Thyroid gland (tissue), 4 donors: ENCODE measurements at regions not wholly inside any gene's neighbourhood (a gene's known extent, or its start where the extent isn't known, plus 50 kb on each side); places are given as distances from the start of the nearest gene placed in this dataset.

Source experiments
- POLR2A ChIP-seq, 2 donors: fragments of 450-650 bp; IDR thresholded peaks; one replicate each; pipeline ENCODE4 v1.6.1; 2017; ENCODE audit warnings: antibody characterized with exemption in 2 of 2, mild to moderate bottlenecking in 2 of 2, moderate library complexity in 1 of 2
- TF ChIP-seq, protein P1 (sequence below), 6 experiments: fragments of 200-600 bp in 3 of 6; fragments of 450-650 bp in 3 of 6; sonication (generic) in 3 of 6; IDR thresholded peaks; one replicate each; pipeline ENCODE4 v1.5.1; 2016 to 2019; ENCODE audit warnings: antibody characterized with exemption in 6 of 6, mild to moderate bottlenecking in 2 of 6, inconsistent platforms in 1 of 6, moderate library complexity in 1 of 6

DNA sequence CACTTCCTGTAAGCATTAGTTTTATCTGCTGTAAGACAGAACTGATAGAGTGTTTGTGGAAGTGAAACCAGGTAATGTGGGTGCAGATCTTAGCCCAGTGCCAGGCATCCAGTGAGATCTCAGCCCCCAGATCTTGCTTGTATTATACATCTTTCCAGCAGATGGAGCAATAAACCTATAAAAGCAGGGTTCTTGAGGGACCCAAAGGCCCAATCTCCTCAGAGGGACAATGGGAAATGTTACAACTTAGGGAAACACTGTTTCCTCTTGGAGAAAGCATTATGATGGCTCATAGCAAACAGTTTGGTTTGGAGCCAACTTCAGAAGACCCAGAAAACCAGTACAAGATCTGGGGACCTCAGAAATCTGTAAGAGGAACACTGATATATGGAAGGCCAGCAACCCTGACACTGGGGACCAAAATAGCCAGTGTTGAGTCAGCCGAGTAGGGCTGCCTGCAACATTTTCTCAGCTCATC lies 206.3 kb downstream of the SLC7A11 start:
- TF ChIP-seq, protein P1, sequence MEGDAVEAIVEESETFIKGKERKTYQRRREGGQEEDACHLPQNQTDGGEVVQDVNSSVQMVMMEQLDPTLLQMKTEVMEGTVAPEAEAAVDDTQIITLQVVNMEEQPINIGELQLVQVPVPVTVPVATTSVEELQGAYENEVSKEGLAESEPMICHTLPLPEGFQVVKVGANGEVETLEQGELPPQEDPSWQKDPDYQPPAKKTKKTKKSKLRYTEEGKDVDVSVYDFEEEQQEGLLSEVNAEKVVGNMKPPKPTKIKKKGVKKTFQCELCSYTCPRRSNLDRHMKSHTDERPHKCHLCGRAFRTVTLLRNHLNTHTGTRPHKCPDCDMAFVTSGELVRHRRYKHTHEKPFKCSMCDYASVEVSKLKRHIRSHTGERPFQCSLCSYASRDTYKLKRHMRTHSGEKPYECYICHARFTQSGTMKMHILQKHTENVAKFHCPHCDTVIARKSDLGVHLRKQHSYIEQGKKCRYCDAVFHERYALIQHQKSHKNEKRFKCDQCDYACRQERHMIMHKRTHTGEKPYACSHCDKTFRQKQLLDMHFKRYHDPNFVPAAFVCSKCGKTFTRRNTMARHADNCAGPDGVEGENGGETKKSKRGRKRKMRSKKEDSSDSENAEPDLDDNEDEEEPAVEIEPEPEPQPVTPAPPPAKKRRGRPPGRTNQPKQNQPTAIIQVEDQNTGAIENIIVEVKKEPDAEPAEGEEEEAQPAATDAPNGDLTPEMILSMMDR (IDR thresholded peaks at IDR 0.05): peak in 4 of 6 experiments; percentile 33 to 62 (median 56)
- no peak for TF ChIP-seq POLR2A (IDR thresholded peaks at IDR 0.05)
